ENCODE measurements at regions not wholly inside any gene's neighbourhood (a gene's known extent, or its start where the extent isn't known, plus 50 kb on each side); places are given as distances from the start of the nearest gene placed in this dataset.

- Histone ChIP-seq H2AFZ (ENCODE audit: low read depth, low read length) (no peak overlapping the region), H3K9ac (ENCODE audit: low read length) (no peak overlapping the region), H3K27me3 (ENCODE audit: insufficient read depth, low read depth, low read length) (no peaks in the 10 kb centered on the region), H4K20me1 (ENCODE audit: insufficient read depth) (no peaks in the 10 kb centered on the region), H3K4me3 (ENCODE audit: low read length) (no peak overlapping the region), H3K27ac (ENCODE audit: low read length) (no peak overlapping the region), H3K36me3 (ENCODE audit: insufficient read depth, low read length) (no peaks in the 10 kb centered on the region), H3K79me2 (replicated peaks; ENCODE audit: insufficient read depth, low read length) (no peaks in the 10 kb centered on the region), H3F3A (ENCODE audit: insufficient read depth, low read length, poor library complexity, severe bottlenecking) (no peaks in the 10 kb centered on the region), H3K9me2 (ENCODE audit: insufficient read depth, low read length) (no peaks in the 10 kb centered on the region), H3K9me3 (ENCODE audit: low read length) (no peaks in the 10 kb centered on the region), H3K4me2 (ENCODE audit: low read length) (no peak overlapping the region)
- TF ChIP-seq MXI1 (conservative IDR thresholded peaks at IDR 0.05; ENCODE audit: poor library complexity, severe bottlenecking) = no peak
- TF ChIP-seq RAD21 (conservative IDR thresholded peaks at IDR 0.05) = no peak
- no peak for TF ChIP-seq SMC3 (conservative IDR thresholded peaks at IDR 0.05; ENCODE audit: poor library complexity)
- TF ChIP-seq, protein P1, sequence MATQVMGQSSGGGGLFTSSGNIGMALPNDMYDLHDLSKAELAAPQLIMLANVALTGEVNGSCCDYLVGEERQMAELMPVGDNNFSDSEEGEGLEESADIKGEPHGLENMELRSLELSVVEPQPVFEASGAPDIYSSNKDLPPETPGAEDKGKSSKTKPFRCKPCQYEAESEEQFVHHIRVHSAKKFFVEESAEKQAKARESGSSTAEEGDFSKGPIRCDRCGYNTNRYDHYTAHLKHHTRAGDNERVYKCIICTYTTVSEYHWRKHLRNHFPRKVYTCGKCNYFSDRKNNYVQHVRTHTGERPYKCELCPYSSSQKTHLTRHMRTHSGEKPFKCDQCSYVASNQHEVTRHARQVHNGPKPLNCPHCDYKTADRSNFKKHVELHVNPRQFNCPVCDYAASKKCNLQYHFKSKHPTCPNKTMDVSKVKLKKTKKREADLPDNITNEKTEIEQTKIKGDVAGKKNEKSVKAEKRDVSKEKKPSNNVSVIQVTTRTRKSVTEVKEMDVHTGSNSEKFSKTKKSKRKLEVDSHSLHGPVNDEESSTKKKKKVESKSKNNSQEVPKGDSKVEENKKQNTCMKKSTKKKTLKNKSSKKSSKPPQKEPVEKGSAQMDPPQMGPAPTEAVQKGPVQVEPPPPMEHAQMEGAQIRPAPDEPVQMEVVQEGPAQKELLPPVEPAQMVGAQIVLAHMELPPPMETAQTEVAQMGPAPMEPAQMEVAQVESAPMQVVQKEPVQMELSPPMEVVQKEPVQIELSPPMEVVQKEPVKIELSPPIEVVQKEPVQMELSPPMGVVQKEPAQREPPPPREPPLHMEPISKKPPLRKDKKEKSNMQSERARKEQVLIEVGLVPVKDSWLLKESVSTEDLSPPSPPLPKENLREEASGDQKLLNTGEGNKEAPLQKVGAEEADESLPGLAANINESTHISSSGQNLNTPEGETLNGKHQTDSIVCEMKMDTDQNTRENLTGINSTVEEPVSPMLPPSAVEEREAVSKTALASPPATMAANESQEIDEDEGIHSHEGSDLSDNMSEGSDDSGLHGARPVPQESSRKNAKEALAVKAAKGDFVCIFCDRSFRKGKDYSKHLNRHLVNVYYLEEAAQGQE (IDR thresholded peaks at IDR 0.05; ENCODE audit: borderline replicate concordance) = no peak
- no peak for TF ChIP-seq CTCF (IDR thresholded peaks at IDR 0.05; ENCODE audit: poor library complexity, severe bottlenecking)
- no peak for TF ChIP-seq TAF1 (IDR thresholded peaks at IDR 0.05; ENCODE audit: low read depth)
- TF ChIP-seq EP300 (conservative IDR thresholded peaks at IDR 0.05; ENCODE audit: poor library complexity, severe bottlenecking) = no peak
- TF ChIP-seq EZH2 (IDR thresholded peaks at IDR 0.05; ENCODE audit: borderline replicate concordance, insufficient read depth, low read length, poor library complexity, severe bottlenecking) = no peak
- no peak for TF ChIP-seq POLR2AphosphoS5 (IDR thresholded peaks at IDR 0.05)
Observed at GRCh38 chr6:44560458-44561059, 173.1 kb downstream of the CDC5L start.

- no peaks in the 10 kb centered on the region for H3K9me3 ChIP-seq (ENCODE audit: low read length)
- H3K36me3 ChIP-seq (ENCODE audit: insufficient read depth, low read length) = no peaks in the 10 kb centered on the region
- H3K27me3 ChIP-seq (ENCODE audit: insufficient read depth, low read depth, low read length) = no peaks in the 10 kb centered on the region
- H3K9ac ChIP-seq (ENCODE audit: low read length) = no peak overlapping the region
- H4K20me1 ChIP-seq (ENCODE audit: insufficient read depth) = no peaks in the 10 kb centered on the region
- H3K9me2 ChIP-seq (ENCODE audit: insufficient read depth, low read length) = no peaks in the 10 kb centered on the region
- H2AFZ ChIP-seq (ENCODE audit: low read depth, low read length) = no peak overlapping the region
- H3K79me2 ChIP-seq (replicated peaks; ENCODE audit: insufficient read depth, low read length) = no peaks in the 10 kb centered on the region
- H3K27ac ChIP-seq (ENCODE audit: low read length) = no peak overlapping the region
- no peaks in the 10 kb centered on the region for H3F3A ChIP-seq (ENCODE audit: insufficient read depth, low read length, poor library complexity, severe bottlenecking)
- H3K4me3 ChIP-seq (ENCODE audit: low read length) = no peak overlapping the region
- no peak overlapping the region for H3K4me2 ChIP-seq (ENCODE audit: low read length)
- TF ChIP-seq EZH2 (IDR thresholded peaks at IDR 0.05; ENCODE audit: borderline replicate concordance, insufficient read depth, low read length, poor library complexity, severe bottlenecking) = no peak
- TF ChIP-seq, protein P1 (IDR thresholded peaks at IDR 0.05; ENCODE audit: borderline replicate concordance) = no peak
- no peak for TF ChIP-seq POLR2AphosphoS5 (IDR thresholded peaks at IDR 0.05)
- TF ChIP-seq SMC3 (conservative IDR thresholded peaks at IDR 0.05; ENCODE audit: poor library complexity) = no peak
- no peak for TF ChIP-seq TAF1 (IDR thresholded peaks at IDR 0.05; ENCODE audit: low read depth)
- TF ChIP-seq RAD21 (conservative IDR thresholded peaks at IDR 0.05) = no peak
- TF ChIP-seq EP300 (conservative IDR thresholded peaks at IDR 0.05; ENCODE audit: poor library complexity, severe bottlenecking) = no peak
- no peak for TF ChIP-seq CTCF (IDR thresholded peaks at IDR 0.05; ENCODE audit: poor library complexity, severe bottlenecking)
- TF ChIP-seq MXI1 (conservative IDR thresholded peaks at IDR 0.05; ENCODE audit: poor library complexity, severe bottlenecking) = no peak
Observed at GRCh38 chr6:44561060-44561623, 173.6 kb downstream of the CDC5L start.

All from neural cell (in vitro differentiated cells).